CD4-positive, alpha-beta T cell treated with Interleukin-12 subunit alpha and Interleukin-12 subunit beta, for 1 hour (primary cell): ENCODE measurements at regions not wholly inside any gene's neighbourhood (a gene's known extent, or its start where the extent isn't known, plus 50 kb on each side); places are given as distances from the start of the nearest gene placed in this dataset.

Experiments
- DNase-seq: peaks from one replicate; pipeline ENCODE4 v3.0.0-alpha.2; 2020

DNA sequence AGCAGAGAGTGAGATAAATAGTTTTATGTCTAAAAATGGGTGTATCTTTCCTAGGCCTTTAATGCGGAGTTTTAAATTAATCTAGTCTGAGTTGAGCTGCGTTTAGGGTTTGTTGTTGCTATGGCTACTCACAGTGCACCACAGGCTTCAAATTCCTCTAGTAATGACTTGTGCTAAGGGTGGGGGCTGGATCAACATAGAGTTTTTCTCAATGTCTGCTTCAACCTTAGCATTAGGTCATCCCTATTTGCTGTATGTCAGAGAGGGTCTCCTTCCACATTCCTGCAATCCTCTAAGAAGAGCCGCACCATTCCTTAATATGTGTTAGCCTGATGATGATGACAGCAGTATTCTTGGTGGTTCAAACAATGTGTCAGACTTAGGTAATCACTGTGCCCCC, 465.6 kb upstream of the KIF2A start:
- DNase-seq, result no peak

DNA sequence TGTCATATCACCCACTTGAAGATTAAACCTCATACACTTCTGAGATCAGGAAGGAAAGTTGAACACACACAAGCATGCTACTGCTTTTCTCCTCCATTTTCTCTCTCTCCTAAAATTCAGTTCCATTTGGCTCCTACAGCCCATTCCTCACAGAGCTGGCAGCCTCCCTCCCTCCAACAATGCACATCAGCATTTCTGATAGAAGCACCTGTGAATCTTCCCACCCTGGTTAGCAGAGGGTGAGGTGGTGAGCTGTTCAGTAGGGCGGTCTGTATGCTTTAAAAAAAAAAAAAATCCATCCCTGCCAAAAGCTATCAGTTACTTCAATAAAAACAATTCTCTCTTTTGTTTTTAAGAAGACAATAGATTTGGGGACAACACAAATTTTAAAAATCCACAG, 463.2 kb upstream of the KIF2A start:
- no peak for DNase-seq

DNA sequence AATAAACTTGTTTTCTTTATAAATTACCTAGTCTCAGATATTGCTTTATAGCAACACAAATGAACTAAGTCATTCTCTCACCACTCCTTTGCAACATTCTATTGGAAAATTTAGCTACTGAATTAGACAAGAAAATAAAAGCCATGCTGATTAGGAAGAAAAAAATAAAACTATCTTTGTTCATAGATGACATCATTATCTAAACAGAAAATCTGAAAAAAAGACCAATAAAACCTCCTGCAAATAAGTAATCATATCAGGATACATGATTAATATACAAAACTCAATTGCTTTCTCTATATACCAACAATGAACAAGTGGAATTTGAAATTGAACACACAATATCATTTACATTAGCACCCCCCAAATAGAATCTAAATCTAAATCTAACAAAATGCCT, 455.3 kb upstream of the KIF2A start:
- DNase-seq, result no peak

DNA sequence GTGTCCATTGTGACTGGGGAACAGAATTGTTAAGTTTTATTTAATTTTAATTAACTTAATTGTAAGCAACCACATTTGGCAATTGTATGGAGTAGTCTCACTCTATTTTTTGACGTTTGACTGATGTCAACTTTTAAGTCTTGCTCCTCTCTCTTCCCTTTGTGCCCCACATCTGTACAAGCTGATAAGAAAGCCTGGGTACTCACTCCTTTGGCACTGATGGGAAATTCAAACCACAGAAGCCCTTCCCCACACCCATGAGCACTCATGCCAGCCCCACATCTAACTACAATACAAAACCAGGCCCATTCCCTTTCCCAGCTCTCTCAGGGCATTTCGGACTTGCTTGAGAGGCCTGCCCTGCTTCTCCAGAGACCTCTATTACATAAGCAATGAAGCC, 451.5 kb upstream of the KIF2A start:
- no peak for DNase-seq

DNA sequence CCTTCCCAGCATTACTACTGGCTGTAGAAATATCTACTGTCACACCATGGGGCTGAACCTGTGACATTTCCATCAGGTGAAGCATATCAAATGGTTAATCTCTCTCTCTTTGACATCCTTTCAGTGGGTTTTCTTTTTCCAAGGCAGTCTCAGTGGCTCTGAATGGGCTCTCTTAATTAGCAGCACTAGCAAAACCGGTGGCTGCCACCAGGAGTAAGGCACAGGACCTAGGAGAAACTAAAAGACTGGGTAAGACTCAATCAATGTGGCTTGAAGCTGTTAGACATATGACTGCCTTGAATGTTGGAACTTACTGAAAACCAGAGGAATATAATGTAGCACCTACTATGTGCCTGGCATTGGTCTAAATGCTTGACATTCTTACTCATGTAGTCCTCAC, 445.0 kb upstream of the KIF2A start:
- no peak for DNase-seq

DNA sequence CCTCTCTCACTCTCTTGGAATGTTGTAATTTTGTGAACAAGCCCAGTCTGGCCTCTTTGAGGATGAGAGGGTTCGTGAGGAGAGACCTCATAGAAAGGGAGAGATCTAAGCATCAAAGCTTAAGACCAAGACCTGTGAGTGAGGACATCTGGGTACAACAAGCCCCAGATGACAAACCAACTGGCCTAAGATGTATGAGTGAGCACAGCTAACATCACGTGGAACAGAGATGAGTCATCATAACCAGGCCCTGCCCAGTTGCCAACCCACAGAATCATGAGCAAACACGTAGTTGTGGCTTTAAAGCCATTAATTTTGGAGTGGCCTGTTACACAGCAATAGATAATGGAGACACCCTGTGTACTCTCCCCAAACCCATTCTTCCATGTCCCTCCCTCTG, 439.1 kb upstream of the KIF2A start:
- DNase-seq, result no peak

DNA sequence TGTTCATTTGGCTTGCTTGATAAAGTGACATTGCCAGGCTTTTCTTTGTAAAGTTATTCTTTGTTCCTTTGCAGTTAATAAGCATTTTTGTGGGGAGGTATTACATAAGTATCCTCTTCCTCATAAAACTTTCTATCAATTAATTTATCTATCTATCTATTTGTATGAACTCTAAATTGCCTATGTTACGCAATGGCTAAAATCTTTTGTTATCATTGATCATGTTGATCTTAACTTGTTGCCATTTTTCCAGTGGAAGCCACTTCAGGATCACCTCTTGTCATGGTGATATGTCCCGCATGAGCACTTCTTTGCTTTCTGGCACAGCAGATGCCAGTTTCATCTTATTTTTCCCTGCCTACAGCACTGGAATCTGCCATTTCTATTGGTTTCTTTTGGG, 436.7 kb upstream of the KIF2A start:
- DNase-seq, result no peak

DNA sequence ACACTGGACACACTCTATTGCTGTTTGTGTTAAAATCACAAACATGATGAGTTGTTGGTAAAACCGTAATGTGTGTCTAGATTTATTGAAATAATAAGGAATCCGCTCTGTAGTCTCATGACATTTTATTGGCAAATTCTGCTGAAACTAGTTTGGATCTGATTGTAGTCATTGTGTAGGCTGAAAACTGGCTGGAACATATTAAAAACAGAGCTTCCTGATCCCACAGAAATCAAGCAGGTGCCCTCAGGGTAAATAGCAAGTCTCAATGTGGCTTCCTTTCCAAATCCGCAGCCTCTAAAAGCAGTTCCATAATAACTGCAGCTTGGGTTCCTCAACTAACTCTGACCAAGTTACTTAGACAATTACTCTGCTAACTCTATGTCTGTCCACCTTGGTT, 427.5 kb upstream of the KIF2A start:
- no peak for DNase-seq

DNA sequence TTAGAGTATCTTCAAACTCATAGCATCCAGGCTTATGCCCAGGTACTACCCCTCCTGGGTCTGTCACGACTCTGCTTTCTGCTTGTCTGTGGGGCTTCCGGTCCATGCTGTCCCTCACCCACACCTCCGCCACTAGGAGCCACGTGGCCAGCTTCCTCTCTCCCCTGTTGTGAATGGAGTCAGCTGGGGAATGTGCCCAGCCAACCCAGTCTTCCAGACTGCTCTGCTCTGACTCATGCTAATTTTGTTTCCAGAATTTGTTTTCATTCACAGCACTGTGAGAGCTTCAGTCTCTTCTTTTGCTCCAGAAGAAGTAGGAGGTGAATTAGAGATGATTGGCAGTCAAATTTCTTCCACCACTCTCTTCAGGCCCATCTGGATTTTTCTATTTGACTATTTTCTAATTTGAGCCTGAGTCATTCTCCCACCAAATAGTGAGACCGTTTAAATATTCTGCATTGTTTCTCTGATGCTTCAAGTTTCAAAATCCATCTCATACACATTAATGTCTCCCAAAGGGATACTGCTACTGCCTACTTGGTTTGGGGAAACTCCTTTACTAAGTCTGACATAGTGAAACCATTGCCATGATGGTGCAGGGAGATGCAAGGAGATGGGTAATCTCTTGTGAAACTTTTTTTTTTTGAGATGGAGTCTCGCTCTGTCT, 424.1 kb upstream of the KIF2A start:
- DNase-seq, result no peak

DNA sequence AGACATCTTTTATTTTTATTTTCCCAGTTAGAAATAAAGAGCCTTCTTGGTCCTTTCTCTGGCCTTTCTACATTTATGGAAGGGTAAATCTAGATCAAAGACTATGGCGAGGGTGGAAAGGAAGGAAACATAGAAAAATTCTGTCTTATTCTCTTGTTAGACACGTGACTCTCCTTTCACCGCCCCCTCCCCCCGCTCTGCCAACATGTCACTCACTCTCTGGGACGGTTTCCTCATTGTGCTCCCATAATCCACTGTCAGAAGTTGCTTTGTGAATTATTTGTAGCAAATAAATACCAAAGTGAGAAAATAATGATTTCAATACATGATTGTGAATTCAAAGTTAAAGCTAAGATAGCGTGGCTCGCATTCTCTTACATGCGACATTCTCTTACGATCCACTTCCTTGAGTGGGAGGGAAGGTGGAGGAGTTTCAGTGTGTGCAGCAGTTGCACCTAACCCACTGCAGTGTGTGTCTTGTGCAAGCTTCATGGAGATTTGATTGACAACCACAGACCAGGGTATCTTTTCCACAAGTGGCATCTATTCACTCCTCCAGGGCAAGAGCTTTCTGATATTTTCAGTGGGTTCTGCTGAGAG, 423.0 kb upstream of the KIF2A start:
- no peak for DNase-seq

DNA sequence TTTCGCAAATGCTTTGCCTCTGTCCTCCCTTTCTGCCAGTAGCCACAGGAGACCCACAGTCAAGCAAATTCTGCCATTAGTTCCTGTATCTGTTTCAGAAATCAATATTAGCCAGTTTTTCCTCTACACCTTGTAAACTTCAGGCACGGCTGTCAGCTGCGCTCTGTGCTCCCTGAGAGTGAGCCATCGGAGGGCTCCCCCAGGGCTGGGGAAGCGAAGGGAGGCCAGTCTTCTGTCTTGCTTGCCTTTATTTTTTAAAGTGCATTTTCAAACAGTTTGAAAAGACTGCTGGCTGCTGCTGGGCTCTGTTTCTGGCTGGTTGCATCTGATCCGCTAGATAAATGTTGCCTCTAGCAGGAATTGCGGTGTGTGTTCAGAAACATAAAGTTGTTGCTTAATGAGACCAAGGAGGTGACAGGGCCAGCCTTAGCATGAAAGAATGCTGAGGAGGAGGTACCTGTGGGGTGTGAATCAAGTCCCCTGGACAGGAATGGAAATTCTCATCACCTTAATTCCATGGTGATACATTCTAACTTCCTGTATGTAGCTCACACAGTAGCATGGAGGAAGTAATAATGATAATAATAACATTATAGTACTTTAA, 421.7 kb upstream of the KIF2A start:
- DNase-seq, result no peak

DNA sequence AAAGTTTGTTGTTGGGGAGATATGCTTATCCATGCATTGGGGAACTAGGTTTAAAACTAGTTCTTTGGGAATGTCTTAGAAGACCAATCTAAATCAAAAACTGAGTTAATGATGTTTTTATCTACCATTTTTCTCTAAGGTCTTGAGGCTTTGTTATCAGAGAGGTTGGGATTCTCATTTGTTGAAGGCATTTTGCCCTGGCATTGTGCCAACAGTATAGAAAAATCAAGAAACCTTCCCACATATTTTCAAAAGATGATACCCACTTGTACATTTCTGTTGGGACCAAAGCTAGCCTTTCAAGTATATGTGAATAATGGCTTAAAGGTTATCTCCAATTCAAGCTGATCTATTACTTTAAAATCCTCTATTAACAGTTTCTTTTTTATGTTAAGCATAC, 419.8 kb upstream of the KIF2A start:
- no peak for DNase-seq

DNA sequence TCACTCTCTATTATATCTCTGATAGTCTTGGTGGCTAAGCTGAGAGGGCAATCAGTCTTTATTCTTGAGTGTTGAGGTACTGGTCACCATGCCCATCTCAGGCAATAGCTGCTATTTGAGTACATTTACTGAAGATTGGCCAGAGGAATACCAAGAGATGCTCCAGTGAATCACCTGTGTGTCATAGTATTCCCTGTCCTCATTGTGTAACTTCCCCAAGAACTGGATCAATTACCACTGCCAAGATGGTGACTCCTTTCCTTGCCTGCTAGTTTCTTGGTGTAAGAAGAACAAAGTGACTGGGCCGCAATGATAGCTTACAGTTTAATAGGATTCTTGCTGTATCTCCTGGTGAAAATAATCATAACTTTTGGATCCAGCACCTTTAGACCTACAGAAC, 418.7 kb upstream of the KIF2A start:
- DNase-seq, result no peak

DNA sequence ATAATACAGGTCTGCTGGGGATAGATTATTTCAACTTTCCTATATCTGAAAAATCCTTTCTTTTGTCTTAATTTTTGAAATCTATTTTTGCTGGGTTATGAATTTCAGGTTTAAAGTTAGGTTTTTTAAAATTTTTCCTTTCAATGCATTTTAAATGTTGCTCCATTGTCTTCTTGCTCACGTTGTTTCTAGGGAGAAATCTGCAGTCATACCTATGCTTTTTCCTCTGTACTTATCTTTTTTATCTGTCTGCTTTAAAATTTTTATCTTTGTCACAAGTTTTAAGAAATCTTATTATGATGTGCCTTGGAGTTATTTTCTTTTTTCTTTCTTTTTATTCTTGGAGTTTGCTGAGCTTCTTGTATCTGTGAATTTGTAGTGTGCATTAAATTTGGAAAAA, 412.0 kb upstream of the KIF2A start:
- DNase-seq, result no peak

DNA sequence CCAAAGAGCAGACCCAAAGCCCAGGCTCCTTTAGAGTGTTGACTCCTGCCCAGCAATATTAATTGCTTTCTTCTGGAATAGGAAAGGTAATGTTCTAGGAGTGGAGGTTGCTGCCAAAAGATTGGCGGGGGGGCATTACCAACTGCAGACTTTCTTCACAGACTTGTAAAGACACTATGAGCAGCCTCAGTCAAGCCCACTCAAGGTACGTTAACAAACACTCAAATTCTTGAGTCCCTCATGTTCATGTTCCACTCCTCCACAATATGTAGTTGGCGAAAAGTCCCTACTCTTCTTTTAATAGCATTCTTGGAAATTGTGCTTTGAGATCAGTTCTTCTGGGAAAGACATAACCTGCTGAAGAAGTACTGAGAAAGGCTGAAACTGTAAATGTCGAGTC, 409.2 kb upstream of the KIF2A start:
- no peak for DNase-seq

DNA sequence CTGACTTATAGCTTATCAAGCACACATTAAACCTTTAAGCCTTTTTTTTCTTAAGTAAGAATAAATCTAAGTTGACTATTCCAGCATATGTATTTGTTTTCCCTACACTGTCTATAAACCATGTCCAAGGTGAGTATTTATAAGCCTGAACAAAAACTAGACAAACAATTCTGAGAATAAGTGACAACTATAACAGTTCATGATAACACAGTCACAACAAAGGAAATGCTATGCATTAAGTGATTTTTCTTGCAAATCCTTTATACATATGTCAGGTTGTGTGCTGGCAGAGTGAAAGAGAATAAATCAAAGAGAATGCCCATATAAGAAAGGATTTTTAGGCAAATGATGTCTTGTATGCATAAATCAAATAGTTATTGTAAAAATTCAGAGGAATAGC, 408.8 kb upstream of the KIF2A start:
- no peak for DNase-seq

DNA sequence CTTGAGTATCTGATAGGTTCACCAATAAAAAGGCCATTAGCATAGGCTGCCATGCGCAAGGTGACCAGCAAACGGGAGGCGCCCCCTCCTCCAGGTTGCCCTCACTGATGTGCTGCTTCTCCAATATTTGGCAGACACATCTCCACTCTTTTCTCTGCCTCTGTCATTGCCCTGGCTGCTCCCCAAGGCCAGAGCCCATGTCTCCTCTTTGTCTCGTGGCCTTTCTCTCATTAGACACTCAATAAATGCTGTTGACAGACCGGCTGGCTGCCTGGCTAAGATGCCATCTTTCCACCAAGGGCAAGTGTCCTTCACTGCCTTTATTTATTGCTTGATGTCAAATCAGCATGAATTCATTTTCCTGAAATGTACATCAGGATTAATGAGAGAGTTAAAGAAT, 404.0 kb upstream of the KIF2A start:
- no peak for DNase-seq

DNA sequence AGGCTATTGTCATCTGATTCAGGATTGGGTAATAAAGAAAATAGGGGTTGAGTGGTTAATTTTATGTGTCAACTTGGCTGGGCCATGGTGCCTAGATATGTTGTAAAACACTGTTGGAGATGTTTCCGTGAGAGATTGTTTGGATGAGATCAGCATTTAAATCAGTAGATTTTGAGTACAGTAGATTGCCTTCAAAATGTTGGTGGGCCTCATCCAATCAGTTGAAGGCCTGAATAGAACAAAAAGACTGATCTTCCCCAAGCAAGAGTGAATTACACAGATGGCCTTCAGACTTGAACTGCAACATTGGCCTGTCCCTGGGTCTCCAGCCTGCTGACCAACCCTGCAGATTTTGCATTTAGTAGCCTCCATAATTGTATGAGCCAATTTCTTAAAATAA, 401.3 kb upstream of the KIF2A start:
- no peak for DNase-seq

DNA sequence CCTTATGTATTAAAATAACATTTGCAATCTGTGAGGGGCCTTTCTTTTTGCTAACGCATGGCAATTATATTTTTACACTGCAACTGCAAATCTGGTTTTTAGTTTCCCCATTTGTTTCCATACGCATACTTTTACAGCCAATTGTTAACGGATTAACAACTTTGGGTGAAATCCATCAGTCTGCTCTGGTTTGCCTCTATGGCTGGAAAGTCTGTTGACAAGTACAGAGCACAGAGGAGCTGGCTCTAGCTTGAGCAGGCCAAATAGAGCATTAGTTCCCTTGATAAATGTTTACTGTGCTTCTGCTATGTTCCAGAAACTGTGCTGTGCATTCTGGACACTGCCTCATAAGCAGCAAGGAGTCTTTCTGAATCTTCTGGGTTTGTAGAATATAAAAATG, 400.4 kb upstream of the KIF2A start:
- DNase-seq, result no peak

DNA sequence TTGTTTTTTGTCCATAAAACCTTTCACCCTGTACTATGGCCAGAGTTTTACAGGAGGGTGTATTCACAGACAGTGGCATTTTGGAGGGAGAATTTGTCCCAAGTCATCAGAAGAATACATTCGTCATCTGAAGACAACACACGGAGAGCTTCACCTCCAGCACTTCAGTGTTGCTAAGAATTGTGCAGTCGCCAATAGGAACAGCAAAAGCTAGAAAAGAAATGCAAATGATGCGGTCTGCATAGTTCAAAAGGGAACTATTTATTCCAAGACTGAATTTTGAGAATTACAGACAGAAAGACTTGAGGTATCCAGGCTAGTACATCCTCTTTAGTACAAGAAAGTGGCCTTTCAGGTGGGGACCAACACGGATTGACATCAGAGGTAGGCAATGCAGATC, 399.2 kb upstream of the KIF2A start:
- no peak for DNase-seq

DNA sequence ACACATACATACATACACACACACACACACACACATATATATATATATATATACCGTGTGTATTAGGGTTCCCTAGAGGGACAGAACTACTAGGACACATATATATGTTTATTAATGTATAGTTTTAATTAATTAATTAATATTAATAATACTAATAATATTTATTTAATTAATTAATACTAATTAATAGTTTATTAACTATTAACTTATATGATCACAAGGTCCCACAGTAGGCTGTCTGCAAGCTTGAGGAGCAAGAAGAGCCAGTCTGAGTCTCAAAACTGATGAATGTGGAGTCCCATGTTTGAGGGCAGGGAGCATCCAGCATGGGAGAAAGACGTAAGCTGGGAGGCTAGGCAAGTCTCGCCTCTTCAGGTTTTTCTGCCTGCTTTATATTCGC, 398.0 kb upstream of the KIF2A start:
- DNase-seq, result no peak

DNA sequence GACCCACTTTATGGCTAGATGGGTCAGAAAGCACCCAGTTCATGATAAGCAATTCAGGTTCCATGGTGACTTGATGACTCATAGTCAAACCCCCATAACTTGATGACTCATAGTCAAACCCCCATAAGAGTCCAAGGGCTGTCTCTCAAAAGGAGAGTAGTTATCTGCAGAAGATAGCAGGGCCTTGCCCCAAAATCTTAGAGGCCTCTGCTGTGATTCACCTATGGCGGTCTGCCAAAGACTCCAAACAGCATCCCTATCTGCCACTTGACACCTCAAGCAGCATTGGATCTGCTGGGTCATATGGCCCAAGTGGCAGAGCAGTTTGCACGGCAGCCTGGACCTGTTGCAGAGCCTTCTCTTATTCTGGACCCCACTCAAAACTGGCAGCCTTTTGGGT, 395.2 kb upstream of the KIF2A start:
- no peak for DNase-seq

DNA sequence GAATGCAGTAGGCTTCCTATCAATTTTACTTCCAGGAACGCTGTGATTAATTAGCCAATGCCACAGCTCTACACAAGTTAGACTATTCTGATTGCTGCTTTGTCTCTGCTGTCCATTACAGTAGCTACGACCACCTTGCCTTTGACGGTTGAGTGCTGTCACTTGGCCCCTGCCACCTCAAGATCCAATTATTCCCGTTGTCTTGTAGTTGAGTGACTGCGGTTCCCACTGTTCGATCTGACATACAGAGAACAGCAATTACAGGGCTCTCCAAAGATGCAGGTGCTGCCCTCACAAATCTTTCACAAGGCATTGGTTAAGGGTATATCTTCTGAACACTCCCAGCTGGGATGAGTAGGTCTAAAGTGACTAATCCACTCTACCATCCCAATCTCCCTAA, 393.4 kb upstream of the KIF2A start:
- DNase-seq, result no peak

DNA sequence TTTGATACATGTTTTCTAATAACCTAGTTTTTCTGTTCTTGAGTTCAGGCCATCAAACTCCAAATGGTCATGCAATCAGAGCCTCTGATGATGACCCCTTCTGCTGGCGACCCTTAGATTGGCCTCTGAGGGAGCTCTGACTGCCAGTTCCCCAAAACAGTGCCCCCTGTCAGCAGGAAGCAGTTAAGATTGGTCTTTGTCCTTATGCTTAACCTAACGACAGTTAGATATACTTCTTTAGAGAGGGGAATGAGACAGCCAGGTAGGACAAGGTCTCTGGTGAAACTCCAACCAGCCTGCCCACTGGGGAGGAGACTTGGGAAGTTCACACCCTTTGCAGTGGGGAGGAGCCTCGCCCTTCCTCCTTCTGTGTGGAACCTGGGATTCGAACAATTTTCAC, 390.4 kb upstream of the KIF2A start:
- DNase-seq, result no peak
